ENCODE measurements at regions not wholly inside any gene's neighbourhood (a gene's known extent, or its start where the extent isn't known, plus 50 kb on each side); places are given as distances from the start of the nearest gene placed in this dataset.

DNA sequence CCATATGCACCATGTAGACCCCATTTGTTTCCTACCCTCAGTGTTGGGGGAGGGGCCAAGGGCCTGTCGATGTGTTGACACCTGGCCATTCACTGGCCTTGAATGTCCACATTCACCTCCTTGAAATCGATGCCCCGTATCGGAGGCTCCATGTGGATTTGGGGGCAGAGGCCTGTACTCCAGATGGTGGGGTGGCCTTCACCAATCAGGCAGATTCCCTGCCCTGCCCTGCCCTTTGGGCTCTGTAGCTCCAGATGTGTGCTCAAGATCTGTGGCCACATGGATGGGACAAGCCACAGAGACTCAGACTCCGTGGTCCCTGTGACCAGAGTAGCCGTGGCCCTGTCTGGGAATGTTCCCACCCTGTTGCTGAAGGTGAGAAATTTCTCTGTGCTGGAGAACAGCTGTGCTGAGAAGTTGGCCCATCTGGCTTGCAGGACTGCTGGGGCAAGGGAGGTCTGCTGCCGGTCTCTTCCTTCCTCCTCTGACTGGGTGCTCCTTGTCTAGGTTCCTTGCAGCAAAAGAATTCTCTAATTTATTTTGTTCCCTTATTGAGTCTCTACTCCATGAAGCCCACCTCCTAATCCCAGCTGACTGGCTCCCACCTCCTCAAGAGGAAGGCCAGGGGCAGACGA, 221.3 kb downstream of the SEC14L1 start:
- no peak for DNase-seq (ENCODE audit: low read depth in 2 of 2, low spot score in 1 of 2)

- DNase-seq (ENCODE audit: low read depth in 2 of 2, low spot score in 1 of 2) = no peak
Observed at GRCh38 chr17:77363821-77364361, 223.1 kb downstream of the SEC14L1 start.

DNA sequence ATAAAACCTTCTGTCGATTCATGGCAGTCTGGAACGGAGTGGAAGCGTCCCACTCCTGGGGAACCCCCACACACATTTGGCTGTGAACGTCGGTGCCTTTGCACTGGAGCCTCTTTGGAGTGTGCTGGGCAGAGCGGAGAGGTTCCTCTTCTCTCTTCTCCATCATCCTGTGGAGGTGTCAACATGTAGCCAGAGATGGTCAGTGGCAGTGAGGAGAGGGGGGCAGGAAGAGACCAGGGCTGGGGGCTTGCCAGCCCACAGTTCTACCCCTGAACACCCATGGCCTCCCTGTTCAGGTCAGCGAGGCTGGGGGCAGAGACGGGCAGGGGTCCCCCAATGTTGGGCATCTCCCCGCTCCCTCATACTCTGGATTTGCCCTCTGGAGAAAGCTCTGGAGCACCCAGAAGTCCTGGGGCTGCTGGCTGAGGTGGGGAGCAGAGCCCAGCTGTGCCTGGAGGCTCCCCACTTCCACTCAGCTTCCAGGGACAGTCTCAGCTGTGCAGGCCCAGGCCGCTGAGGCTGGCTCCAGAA, 223.7 kb downstream of the SEC14L1 start:
- no peak for DNase-seq (ENCODE audit: low read depth in 2 of 2, low spot score in 1 of 2)

- no peak for DNase-seq (ENCODE audit: low read depth in 2 of 2, low spot score in 1 of 2)
Observed at GRCh38 chr17:77364941-77365583, 224.3 kb downstream of the SEC14L1 start.

DNA sequence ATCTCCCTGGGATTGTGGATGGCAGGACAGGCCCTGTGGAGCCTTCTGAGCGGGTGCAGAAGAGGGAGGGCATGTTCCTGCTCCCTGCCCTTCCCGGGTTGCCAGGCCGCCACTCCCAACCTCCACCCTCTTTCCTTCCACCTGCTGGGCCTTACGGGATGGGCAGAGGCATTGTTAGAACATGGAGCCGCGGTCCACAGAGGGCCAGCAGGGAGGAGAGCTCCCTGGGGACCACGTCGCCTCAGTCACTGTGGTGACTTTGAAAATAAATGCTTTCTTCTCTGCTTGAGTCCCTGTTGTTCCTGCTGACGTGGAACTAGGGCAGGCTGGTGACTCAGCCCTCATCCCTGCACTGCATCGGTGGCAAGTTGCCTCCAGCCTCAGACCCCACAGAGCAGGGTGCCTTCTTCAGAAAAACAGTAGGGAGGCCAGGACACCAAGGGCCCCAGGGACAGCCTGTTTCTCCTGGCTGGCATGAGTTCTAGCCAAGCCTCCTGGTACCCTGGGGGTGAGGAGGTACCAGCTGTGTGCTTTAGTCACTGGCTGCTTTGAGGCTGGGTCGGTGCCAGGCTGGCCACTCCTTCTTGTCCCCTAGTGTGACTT, 224.9 kb downstream of the SEC14L1 start:
- no peak for DNase-seq (ENCODE audit: low read depth in 2 of 2, low spot score in 1 of 2)

- no peak for DNase-seq (ENCODE audit: low read depth in 2 of 2, low spot score in 1 of 2)
Observed at GRCh38 chr17:77366206-77366557, 225.4 kb downstream of the SEC14L1 start.

GRCh38 chr17:77366558-77367245, 225.9 kb downstream of the SEC14L1 start:
- no peak for DNase-seq (ENCODE audit: low read depth in 2 of 2, low spot score in 1 of 2)

DNA sequence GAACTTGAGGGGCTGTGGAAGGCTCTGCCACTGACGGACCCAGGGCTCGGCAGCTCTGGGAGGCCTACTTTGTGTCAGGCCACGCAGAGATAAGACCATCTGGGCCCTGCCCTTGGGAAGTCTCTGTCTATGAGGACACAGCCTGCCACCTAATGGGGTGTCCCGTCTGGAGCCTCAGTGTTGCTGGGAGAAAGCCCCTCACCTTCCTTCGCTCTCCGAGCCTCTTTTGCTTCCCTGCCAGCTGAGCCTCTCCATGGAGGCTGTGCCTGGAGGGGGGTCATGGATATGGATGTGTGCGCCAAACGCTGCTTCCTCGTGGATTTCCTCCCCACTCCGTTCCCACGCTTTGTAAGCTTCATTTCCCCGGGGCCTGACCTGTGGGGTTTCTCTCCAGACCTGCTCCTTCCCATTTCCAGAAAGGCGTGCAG, 228.8 kb downstream of the SEC14L1 start:
- no peak for DNase-seq (ENCODE audit: low read depth in 2 of 2, low spot score in 1 of 2)

DNA sequence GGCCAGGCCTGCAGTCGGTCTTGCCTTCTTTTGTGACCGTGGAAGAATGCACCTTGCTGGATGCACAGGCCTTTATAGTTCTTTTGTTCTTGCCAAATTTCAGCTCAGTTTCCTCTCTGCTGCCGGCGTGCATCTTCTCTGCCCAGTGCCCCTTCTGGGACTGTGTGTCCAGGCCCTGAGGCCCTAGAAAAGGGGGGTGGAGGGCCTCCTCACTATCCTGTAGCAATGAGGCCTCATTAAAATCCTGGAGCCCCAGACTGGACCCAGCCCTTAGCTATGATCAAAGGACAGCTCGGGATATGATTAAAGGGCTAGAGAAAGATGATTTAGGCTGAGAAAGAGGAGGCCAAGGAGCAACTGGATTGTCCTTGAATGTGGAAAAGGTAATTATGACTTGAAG, 229.8 kb downstream of the SEC14L1 start:
- DNase-seq (ENCODE audit: low read depth in 2 of 2, low spot score in 1 of 2) = no peak

DNA sequence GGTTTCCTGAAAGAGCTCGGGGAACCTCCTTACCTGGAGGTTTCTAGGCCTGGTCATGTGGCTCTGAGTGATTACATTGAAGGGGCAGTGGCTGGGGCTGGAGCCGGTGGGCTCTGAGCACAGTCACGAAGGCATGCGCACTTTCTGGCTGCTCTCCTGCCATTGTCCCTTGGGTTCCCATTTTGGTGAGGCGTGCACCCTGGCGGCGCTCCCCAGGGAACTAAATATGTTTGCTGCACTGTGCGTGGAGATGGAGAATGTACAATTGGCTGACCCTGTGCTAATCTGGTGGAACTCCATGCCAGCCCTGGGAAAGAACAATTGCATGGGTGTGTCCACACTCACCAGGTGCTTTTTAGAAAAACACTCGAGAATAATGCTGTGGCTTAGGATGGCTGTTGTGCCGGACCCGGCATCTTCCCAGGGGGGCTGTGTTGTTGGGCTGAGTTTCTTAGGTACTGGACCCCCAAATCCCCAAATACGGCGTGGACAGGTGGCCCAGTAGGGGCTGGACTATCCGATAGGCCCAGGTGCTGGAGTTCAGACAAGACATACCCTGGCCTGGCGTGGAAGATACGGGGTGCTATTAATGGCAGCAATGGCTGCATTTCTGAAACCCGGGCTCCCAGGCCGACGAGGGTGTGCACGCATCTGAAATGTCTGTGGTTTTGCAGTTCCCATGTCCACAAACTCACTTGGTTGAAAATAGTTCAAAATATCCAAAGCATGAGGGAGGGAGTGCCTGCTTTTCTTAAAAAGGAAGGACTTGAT, 230.5 kb downstream of the SEC14L1 start:
- DNase-seq (ENCODE audit: low read depth in 2 of 2, low spot score in 1 of 2) = no peak

- no peak for DNase-seq (ENCODE audit: low read depth in 2 of 2, low spot score in 1 of 2)
Observed at GRCh38 chr17:77371888-77372443, 231.2 kb downstream of the SEC14L1 start.

DNA sequence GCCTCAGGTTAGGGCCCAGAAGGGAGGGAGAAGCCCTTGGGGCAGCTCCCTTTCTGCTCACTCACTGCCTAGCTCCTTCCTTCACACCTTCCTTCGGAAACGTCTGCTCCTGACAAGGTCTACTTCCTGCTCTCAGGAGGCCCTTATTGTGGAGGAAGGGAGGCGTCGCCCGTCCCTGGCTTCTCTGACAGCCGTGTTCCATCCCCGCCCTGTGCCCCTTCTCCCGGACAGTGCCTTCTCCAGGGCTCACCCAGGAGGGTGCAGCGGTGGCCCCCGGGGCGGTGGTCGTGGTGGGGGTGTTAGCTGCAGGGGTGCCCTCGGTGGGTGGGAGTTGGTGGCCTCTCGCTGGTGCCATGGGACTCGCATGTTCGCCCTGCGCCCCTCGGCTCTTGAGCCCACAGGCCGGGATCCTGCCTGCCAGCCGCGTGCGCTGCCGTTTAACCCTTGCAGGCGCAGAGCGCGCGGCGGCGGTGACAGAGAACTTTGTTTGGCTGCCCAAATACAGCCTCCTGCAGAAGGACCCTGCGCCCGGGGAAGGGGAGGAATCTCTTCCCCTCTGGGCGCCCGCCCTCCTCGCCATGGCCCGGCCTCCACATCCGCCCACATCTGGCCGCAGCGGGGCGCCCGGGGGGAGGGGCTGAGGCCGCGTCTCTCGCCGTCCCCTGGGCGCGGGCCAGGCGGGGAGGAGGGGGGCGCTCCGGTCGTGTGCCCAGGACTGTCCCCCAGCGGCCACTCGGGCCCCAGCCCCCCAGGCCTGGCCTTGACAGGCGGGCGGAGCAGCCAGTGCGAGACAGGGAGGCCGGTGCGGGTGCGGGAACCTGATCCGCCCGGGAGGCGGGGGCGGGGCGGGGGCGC, 231.9 kb downstream of the SEC14L1 start:
- no peak for DNase-seq (ENCODE audit: low read depth in 2 of 2, low spot score in 1 of 2)

DNA sequence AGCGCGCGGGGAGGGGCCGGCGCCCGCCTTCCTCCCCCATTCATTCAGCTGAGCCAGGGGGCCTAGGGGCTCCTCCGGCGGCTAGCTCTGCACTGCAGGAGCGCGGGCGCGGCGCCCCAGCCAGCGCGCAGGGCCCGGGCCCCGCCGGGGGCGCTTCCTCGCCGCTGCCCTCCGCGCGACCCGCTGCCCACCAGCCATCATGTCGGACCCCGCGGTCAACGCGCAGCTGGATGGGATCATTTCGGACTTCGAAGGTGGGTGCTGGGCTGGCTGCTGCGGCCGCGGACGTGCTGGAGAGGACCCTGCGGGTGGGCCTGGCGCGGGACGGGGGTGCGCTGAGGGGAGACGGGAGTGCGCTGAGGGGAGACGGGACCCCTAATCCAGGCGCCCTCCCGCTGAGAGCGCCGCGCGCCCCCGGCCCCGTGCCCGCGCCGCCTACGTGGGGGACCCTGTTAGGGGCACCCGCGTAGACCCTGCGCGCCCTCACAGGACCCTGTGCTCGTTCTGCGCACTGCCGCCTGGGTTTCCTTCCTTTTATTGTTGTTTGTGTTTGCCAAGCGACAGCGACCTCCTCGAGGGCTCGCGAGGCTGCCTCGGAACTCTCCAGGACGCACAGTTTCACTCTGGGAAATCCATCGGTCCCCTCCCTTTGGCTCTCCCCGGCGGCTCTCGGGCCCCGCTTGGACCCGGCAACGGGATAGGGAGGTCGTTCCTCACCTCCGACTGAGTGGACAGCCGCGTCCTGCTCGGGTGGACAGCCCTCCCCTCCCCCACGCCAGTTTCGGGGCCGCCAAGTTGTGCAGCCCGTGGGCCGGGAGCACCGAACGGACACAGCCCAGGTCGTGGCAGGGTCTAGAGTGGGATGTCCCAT, 232.8 kb downstream of the SEC14L1 start:
- no peak for DNase-seq (ENCODE audit: low read depth in 2 of 2, low spot score in 1 of 2)

DNA sequence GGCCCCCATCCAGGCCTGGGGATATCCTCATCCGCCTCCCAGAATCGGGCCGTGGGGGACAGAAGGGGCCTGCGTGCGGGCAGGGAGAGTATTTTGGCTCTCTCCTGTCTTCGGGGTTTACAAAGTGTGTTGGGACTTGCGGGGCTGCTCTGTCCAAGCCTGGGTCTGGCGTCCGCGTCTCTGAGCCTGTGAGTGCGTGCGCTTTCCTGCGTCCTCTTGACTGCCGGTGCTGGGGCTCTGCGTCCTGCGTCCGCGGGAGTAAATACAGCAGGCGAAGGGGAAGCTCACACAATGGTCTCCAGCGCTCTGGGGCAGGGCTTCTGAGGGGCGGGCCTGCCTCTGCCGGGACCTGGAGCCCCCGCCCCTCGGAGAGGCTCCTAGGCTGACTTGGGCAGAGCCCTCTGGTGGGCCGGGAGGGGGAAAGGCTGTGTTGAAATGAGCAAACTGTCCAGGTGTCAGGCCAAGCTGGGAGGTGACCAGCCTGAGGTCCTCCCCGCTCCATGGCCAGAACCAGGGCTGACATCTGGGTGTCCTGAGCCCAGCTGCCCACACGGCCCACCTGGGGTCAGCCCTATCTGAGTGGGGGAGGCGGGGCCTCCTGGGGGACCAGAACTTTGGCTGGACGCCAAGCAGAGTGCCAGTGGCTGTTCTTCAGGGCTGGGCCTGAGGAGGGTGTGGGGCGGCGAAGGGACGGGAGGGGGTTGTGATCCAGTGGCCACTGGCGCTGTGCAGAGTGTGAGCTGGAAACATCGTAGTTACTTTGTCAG, 233.6 kb downstream of the SEC14L1 start:
- DNase-seq (ENCODE audit: low read depth in 2 of 2, low spot score in 1 of 2) = peak in 1 of 2 donors; percentile 30

GRCh38 chr17:77375108-77375916, 234.5 kb downstream of the SEC14L1 start:
- DNase-seq (ENCODE audit: low read depth in 2 of 2, low spot score in 1 of 2) = no peak

GRCh38 chr17:77375917-77376651, 235.3 kb downstream of the SEC14L1 start:
- DNase-seq (ENCODE audit: low read depth in 2 of 2, low spot score in 1 of 2) = no peak
